PFSK-1 (cell line): ENCODE measurements at regions not wholly inside any gene's neighbourhood (a gene's known extent, or its start where the extent isn't known, plus 50 kb on each side); places are given as distances from the start of the nearest gene placed in this dataset.

Experiments used
- FOXP2 ChIP-seq: optimal IDR thresholded peaks from 2 replicates; pipeline ENCODE3; 2011; ENCODE audit warnings: borderline replicate concordance, control low read depth, inconsistent platforms; ENCODE audit not compliant: insufficient read depth; ENCODE audit errors: extremely low read length, extremely low read depth
- POLR2AphosphoS5 ChIP-seq: IDR thresholded peaks from 2 replicates; pipeline ENCODE4 v1.6.1; 2012; ENCODE audit warnings: low read depth, mild to moderate bottlenecking, control low read depth, low read length, moderate library complexity
- SIN3A ChIP-seq: IDR thresholded peaks from 2 replicates; pipeline ENCODE4 v1.6.1; 2012; ENCODE audit warnings: mild to moderate bottlenecking, low read length, moderate library complexity, borderline replicate concordance; ENCODE audit not compliant: insufficient read depth
- TAF1 ChIP-seq: IDR thresholded peaks from 2 replicates; pipeline ENCODE4 v1.6.1; 2012; ENCODE audit warnings: low read length, control low read depth, borderline replicate concordance; ENCODE audit not compliant: insufficient read depth
- TF ChIP-seq, protein P1 (sequence below), 2 experiments: IDR thresholded peaks; 2 replicates each; pipeline versions ENCODE4 v1.6.1 to v1.8.0; 2011 to 2012; ENCODE audit warnings: low read depth in 2 of 2, low read length in 2 of 2, control low read depth in 1 of 2, inconsistent platforms in 1 of 2, mild to moderate bottlenecking in 1 of 2, moderate library complexity in 1 of 2; ENCODE audit not compliant: insufficient read depth in 1 of 2

- TF ChIP-seq POLR2AphosphoS5 = no peak
- TF ChIP-seq, protein P1, sequence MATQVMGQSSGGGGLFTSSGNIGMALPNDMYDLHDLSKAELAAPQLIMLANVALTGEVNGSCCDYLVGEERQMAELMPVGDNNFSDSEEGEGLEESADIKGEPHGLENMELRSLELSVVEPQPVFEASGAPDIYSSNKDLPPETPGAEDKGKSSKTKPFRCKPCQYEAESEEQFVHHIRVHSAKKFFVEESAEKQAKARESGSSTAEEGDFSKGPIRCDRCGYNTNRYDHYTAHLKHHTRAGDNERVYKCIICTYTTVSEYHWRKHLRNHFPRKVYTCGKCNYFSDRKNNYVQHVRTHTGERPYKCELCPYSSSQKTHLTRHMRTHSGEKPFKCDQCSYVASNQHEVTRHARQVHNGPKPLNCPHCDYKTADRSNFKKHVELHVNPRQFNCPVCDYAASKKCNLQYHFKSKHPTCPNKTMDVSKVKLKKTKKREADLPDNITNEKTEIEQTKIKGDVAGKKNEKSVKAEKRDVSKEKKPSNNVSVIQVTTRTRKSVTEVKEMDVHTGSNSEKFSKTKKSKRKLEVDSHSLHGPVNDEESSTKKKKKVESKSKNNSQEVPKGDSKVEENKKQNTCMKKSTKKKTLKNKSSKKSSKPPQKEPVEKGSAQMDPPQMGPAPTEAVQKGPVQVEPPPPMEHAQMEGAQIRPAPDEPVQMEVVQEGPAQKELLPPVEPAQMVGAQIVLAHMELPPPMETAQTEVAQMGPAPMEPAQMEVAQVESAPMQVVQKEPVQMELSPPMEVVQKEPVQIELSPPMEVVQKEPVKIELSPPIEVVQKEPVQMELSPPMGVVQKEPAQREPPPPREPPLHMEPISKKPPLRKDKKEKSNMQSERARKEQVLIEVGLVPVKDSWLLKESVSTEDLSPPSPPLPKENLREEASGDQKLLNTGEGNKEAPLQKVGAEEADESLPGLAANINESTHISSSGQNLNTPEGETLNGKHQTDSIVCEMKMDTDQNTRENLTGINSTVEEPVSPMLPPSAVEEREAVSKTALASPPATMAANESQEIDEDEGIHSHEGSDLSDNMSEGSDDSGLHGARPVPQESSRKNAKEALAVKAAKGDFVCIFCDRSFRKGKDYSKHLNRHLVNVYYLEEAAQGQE (IDR thresholded peaks at IDR 0.05; ENCODE audit: insufficient read depth in 1 of 2, low read depth in 2 of 2, low read length in 2 of 2) = no peak
- no peak for TF ChIP-seq TAF1
- no peak for TF ChIP-seq FOXP2
- no peak for TF ChIP-seq SIN3A
Observed at GRCh38 chr2:56505885-56506284, 322.1 kb downstream of the CCDC85A start.

GRCh38 chr2:56508662-56509061 lies 324.9 kb downstream of the CCDC85A start:
- TF ChIP-seq FOXP2 = no peak

DNA sequence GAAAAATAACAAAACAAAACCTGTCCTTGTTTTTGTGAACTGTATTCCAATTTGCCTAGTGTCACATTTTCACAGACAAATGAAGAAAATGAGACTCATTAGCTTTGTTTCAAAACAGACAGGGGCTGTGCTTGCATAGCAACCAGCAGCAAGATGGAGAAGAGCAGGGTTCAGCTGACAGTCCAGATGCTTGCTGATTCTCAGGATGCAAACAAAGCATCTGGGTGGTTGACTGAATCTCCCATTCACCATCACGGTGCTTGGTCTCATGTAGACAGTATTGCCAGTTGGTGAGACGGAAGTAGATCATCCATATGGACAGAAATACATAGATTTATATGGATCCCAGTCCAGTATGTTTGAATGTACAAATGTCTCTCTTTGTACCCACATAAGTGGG lies 326.8 kb downstream of the CCDC85A start:
- TF ChIP-seq FOXP2 (no peak), SIN3A (no peak), POLR2AphosphoS5 (no peak), TAF1 (no peak)
- TF ChIP-seq, protein P1 (IDR thresholded peaks at IDR 0.05; ENCODE audit: insufficient read depth in 1 of 2, low read depth in 2 of 2, low read length in 2 of 2) = no peak

- TF ChIP-seq POLR2AphosphoS5 = no peak
- TF ChIP-seq SIN3A = no peak
- TF ChIP-seq, protein P1 (IDR thresholded peaks at IDR 0.05; ENCODE audit: insufficient read depth in 1 of 2, low read depth in 2 of 2, low read length in 2 of 2) = no peak
- no peak for TF ChIP-seq TAF1
- no peak for TF ChIP-seq FOXP2
Observed at GRCh38 chr2:56515399-56515798, 331.6 kb downstream of the CCDC85A start.

DNA sequence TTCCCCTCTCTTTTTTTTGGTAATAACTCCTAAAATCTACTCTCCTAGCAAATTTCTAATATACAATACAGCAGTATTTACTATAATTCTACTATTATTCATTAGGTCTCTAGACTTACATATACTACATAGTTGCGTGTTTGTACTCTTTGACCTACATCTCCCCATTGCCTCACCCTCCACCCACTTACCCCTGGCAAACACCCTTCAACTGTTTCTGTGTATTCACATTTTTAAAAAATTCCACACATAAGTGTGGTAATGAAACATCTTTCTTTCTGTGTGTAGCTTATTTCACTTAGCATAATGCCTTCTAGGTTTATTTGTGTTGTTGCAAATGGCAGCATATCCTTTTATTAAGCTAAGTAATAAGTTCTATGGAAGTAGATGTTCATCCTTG lies 336.0 kb downstream of the CCDC85A start:
- TF ChIP-seq SIN3A (no peak), POLR2AphosphoS5 (no peak), TAF1 (no peak), FOXP2 (no peak)
- TF ChIP-seq, protein P1 (IDR thresholded peaks at IDR 0.05; ENCODE audit: insufficient read depth in 1 of 2, low read depth in 2 of 2, low read length in 2 of 2) = no peak
